ENCODE measurements at regions not wholly inside any gene's neighbourhood (a gene's known extent, or its start where the extent isn't known, plus 50 kb on each side); places are given as distances from the start of the nearest gene placed in this dataset.
"Not testable (repeated sequence)": the region's sequence is repeated elsewhere in the genome, so short reads cannot be mapped to it uniquely, and the experiment has no call there.

GRCh38 chr10:33584596-33584995, 250.1 kb upstream of the NRP1 start:
- TF ChIP-seq, protein P1, sequence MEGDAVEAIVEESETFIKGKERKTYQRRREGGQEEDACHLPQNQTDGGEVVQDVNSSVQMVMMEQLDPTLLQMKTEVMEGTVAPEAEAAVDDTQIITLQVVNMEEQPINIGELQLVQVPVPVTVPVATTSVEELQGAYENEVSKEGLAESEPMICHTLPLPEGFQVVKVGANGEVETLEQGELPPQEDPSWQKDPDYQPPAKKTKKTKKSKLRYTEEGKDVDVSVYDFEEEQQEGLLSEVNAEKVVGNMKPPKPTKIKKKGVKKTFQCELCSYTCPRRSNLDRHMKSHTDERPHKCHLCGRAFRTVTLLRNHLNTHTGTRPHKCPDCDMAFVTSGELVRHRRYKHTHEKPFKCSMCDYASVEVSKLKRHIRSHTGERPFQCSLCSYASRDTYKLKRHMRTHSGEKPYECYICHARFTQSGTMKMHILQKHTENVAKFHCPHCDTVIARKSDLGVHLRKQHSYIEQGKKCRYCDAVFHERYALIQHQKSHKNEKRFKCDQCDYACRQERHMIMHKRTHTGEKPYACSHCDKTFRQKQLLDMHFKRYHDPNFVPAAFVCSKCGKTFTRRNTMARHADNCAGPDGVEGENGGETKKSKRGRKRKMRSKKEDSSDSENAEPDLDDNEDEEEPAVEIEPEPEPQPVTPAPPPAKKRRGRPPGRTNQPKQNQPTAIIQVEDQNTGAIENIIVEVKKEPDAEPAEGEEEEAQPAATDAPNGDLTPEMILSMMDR (IDR thresholded peaks at IDR 0.05), result not testable (repeated sequence)
- TF ChIP-seq POLR2A (IDR thresholded peaks at IDR 0.05), result not testable (repeated sequence)
